GM21825 (cell line): ENCODE measurements at regions not wholly inside any gene's neighbourhood (a gene's known extent, or its start where the extent isn't known, plus 50 kb on each side); places are given as distances from the start of the nearest gene placed in this dataset.
"Not testable (repeated sequence)": the region's sequence is repeated elsewhere in the genome, so short reads cannot be mapped to it uniquely, and the experiment has no call there.

ENCODE experiments used
- ATAC-seq: cut with Tn5 transposase; IDR thresholded peaks from one replicate; pipeline ENCODE4 v1.9.1; 2021; ENCODE audit warnings: mild to moderate bottlenecking, moderate library complexity; ENCODE audit not compliant: unreplicated experiment

DNA sequence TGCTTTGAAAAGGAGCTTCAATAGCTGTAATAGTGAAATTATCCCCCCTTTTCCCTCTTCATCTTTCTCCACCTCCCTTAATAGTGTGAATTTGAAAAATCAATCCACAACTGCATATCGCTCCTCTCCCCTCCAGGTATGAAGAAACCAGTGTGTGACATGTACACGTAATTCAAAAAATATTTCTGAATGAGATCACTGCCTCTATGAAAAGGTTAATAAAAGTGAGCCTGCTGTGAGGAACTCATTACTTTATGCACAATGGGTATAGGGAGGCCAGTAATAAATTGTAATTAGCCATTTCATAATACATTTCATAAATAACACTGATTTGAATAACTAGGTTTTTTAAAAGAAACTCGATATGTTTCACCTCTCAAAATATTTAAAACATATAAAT lies 209.0 kb upstream of the KYNU start:
- no peak for ATAC-seq

GRCh38 chr2:142665241-142665640 lies 212.2 kb upstream of the KYNU start:
- ATAC-seq: no peak

DNA sequence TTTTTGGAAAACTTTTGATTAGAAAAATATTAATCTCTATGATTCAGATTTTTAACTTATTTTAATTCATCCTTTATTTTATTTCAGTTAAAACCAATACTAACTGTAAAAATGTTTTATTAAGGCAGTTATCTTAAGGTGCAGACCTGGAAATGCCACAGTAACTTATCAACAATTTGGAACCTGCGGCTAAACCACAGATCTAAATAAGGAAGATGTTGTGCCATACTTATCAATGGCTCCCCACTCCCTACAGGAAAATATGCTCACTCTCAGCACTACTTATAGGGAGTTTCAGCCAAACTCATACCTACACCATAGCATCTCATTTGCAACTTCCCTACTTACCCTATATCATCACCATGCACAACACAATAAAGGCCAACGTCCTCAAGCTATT lies 226.9 kb upstream of the KYNU start:
- no peak for ATAC-seq

GRCh38 chr2:142649581-142649980 lies 227.9 kb upstream of the KYNU start:
- ATAC-seq: no peak

DNA sequence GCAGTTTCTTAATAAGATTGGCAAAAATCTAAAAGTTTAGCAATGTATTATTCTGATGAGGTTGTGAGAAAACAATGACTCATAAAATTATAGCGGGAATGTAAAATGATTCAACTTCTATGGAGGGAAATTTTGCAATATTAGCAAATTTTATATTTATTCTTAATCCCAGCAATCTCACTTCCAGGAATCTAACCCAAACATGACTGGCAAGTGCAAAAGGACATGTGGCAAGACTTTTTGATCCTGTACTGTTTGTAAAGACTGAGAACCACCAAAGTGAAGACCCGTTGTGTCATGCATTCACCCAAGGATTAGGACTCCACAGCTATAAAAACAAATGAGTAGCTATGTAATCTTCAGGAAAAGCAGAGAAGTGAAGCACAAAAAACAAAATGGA lies 234.8 kb upstream of the KYNU start:
- ATAC-seq: no peak

DNA sequence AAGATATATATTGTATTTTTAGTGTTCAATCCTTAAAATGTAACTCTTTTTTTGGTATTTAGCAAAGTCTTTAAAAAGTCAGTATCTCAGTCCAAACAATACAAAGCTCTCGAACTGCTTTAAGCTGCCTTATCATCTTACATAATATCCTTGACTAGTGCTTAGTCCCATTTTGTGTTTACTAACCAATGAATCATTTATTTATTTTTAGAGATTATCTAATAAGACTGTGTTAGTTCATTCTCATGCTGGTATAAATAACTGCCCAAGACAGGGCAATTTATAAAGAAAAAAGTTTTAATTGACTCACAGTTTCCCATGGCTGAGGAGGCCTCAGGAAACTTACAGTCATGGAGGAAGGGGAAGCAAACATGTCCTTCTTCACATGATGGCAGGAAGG lies 248.3 kb upstream of the KYNU start:
- ATAC-seq: no peak

- ATAC-seq: no peak
These were observed 256.2 kb upstream of the KYNU start for GRCh38 chr2:142621287-142621686.

DNA sequence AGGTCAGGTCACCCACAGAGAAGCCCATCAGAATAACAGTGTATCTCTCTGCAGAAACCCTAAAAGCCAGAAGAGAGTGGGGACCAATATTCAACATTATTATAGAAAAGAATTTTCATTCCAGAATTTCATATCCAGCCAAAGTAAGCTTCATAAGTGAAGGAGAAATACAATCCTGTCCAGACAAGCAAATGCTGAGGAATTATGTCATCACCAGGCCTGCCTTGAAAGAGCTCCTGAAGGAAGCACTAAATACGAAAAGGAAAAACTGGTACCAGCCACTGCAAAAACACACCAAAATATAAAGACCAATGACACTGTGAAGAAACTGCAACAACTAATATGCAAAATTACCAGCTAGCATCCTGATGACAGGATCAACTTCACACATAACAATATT lies 260.0 kb upstream of the KYNU start:
- ATAC-seq: no peak

- ATAC-seq: no peak
These were observed 261.6 kb upstream of the KYNU start for GRCh38 chr2:142615876-142616275.

DNA sequence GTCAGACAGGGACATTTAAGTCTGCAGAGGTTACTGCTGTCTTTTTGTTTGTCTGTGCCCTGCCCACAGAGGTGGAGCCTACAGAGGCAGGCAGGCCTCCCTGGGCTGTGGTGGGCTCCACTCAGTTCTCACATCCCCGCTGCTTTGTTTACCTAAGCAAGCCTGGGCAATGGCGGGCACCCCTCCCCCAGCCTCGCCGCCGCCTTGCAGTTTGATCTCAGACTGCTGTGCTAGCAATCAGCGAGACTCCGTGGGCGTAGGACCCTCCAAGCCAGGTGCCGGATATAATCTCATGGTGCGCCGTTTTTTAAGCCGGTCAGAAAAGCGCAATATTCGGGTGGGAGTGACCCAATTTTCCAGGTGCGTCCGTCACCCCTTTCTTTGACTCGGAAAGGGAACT lies 264.3 kb upstream of the KYNU start:
- ATAC-seq: not testable (repeated sequence)

- no peak for ATAC-seq
These were observed 272.0 kb upstream of the KYNU start for GRCh38 chr2:142605421-142605820.

DNA sequence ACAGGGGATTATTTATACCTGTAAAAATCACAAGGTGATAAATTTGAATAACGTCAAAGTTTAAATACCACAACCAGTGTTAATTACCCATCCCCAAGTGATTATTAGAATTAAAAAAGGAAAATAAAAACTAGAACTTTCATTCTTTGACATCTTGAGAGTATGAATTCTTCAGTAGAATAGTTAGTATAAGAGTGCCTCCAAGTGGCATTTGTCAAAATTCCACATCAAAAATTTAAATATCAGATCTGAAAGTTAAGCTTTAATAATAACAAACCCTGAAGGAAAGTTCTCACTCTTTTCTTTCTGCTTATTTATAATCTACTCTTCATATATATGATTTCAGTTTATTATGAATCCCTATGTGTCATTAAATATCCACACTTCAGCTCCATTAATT lies 273.7 kb upstream of the KYNU start:
- no peak for ATAC-seq

- ATAC-seq: no peak
These were observed 275.0 kb upstream of the KYNU start for GRCh38 chr2:142602418-142602989.

DNA sequence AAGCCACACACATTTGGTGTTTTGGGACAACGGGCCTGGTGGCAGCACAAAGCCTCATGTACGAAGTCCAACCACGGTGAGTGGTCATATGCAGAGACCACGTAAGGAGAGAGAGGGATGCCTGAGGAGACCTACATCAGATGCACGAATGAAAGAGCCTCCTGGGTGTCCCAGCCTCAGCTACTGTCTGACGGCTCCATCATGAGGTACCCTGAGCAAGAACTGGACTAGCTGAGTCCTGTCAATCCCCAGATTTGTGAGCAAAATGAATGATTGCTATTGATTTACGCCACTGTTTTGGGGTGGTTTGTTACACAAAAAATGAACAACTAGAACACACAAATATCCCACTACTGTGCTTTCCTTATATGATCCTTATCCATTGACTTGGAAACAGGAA lies 275.7 kb upstream of the KYNU start:
- ATAC-seq: no peak

DNA sequence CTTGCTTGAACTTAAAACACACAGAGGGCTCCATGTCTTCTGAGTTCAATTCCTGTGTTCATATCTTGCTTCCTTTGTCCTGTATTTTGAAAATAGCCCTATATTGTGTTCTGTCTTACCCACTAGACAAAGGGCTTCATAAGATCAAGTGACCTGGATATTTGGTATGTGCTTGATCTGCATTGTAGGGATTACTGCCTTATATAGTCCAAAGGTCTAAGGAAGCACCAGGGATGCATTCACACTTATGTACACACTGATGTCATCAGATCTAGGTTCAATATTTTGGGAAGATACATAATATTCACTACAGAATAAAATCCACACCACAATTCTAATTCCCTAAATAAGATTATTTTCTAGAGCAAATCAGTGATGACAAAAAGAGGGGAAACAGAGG lies 278.0 kb upstream of the KYNU start:
- ATAC-seq: no peak

DNA sequence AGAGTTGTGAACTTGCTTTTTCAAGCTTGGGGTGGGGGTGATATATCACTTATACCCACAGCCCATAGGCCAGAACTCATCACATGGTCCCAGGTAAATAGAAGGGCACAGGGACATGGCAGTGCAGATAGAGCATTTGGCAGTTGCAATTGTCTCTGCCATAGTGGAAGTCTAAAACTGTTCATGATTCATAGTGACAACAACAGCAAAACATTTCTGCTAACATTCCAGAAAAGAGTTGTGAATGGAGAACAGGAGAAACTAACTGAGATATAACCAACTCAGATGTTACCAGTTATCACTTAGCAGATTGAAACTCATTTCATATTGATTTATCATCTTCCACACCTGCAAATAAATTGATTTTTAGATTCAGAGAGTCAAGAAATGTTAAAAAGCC lies 278.6 kb upstream of the KYNU start:
- no peak for ATAC-seq

DNA sequence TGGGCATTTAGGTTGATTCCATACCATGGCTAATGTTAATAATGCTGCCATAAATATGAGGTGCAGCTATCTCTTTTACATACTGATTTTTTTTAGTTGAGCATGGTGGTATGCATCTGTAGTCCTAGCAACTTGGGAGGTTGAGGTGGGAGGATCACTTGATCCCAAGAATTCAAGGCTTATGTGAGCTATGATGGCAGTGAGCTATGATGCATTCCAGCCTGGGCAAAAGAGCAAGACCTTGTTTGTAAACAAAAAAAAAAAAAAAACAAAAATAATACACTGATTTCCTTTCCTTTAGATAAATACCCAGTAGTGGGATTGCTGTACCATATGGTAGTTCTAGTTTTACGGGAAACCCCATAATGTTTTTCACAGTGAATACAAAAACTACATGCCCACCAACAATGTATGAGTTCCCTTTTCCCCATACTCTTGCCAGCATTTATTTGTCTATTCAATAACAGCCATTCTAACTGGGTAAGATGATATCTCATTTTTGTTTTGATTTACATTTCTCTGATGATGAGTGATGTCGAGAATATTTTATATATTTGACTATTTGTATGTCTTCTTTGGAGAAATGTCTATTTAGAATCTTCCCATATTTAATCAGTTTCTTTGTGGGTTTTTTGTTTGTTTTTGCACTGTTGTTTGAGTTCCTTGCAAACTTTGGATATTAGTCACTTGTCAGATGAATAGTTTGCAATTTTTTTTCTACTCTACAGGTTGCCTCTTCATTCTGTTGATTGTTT lies 281.0 kb upstream of the KYNU start:
- ATAC-seq: no peak

DNA sequence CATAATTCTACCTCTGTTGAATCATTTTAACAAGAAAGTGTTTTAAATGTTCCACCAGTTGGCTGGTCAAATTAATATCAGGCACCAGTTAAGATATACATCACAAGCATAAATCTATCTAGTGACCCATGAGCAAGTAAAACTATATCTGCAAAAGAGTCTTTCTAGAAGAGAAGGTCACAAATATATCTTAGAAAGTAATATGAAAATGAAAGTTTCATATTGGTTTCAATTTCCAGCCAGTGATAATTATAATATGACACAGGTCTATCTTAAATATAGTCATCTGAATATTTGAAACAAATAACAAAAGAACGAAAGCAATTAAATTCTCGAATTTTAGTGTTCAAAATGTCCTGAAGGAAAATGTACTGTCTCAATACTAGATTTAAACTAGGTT lies 282.5 kb upstream of the KYNU start:
- ATAC-seq: no peak

- no peak for ATAC-seq
These were observed 285.3 kb upstream of the KYNU start for GRCh38 chr2:142592171-142592570.

DNA sequence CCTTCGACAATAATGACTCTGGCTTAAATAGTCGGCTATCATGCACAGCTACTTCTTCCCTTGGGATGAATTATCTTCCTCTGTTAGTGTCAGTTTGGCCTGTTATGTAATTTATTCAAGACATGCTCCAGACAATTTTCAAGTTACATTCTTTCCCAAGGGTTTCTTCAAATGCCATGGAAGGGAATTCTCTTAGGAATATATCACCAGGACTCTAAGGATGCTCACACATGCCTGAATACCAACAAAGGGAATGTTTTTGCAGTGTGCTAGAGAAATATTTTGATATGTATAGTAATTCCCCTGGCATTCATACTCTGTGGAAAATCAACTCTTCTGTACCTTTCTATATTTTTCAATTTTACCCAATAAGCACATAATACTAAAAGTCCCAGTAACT lies 286.0 kb upstream of the KYNU start:
- ATAC-seq: no peak

DNA sequence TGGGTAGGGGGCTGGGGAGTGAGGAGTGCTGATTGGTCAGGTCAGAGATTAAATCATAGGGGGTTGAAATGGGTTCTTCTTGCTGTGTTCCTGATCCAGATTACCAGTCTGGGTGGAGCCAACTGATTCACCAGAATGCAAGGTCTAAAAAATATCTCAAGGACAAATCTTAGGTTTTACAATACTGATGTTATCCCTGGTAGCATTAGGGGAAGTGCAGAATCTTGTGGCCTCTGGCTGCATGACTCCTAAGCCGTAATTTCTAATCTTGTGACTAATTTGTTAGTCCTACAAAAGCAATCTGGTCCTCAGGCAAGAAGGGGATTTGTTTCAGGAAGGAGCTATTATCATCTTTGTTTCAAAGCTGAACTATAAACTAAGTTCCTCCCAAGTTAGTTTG lies 289.2 kb upstream of the KYNU start:
- no peak for ATAC-seq

GRCh38 chr2:142586693-142587580 lies 290.5 kb upstream of the KYNU start:
- ATAC-seq: no peak
